ENCODE measurements at regions not wholly inside any gene's neighbourhood (a gene's known extent, or its start where the extent isn't known, plus 50 kb on each side); places are given as distances from the start of the nearest gene placed in this dataset.

- no peak for DNase-seq (ENCODE audit: low spot score)
Measured at GRCh38 chr13:106795847-106796246, 227.9 kb upstream of the ARGLU1 start.

GRCh38 chr13:106794117-106794516 lies 226.2 kb upstream of the ARGLU1 start:
- no peak for DNase-seq (ENCODE audit: low spot score)

GRCh38 chr13:106789911-106790310 lies 222.0 kb upstream of the ARGLU1 start:
- no peak for DNase-seq (ENCODE audit: low spot score)

GRCh38 chr13:106786006-106786563 lies 218.1 kb upstream of the ARGLU1 start:
- no peak for DNase-seq (ENCODE audit: low spot score)

- no peak for DNase-seq (ENCODE audit: low spot score)
Measured at GRCh38 chr13:106774621-106775020, 206.7 kb upstream of the ARGLU1 start.

- DNase-seq (ENCODE audit: low spot score) = no peak
Measured at GRCh38 chr13:106772006-106772601, 204.2 kb upstream of the ARGLU1 start.

- no peak for DNase-seq (ENCODE audit: low spot score)
Measured at GRCh38 chr13:106768991-106769390, 201.1 kb upstream of the ARGLU1 start.

- DNase-seq (ENCODE audit: low spot score) = no peak
Measured at GRCh38 chr13:106762708-106763107, 194.8 kb upstream of the ARGLU1 start.

- DNase-seq (ENCODE audit: low spot score) = no peak
Measured at GRCh38 chr13:106756446-106756845, 188.5 kb upstream of the ARGLU1 start.

GRCh38 chr13:106755542-106755941 lies 187.6 kb upstream of the ARGLU1 start:
- no peak for DNase-seq (ENCODE audit: low spot score)

GRCh38 chr13:106753251-106753650 lies 185.3 kb upstream of the ARGLU1 start:
- no peak for DNase-seq (ENCODE audit: low spot score)

GRCh38 chr13:106752584-106753170 lies 184.7 kb upstream of the ARGLU1 start:
- DNase-seq (ENCODE audit: low spot score) = no peak

- DNase-seq (ENCODE audit: low spot score) = no peak
Measured at GRCh38 chr13:106748785-106749184, 180.8 kb upstream of the ARGLU1 start.

GRCh38 chr13:106744516-106744915 lies 176.6 kb upstream of the ARGLU1 start:
- DNase-seq (ENCODE audit: low spot score) = no peak

GRCh38 chr13:106738186-106738678 lies 170.3 kb upstream of the ARGLU1 start:
- no peak for DNase-seq (ENCODE audit: low spot score)

- DNase-seq (ENCODE audit: low spot score) = no peak
Measured at GRCh38 chr13:106736941-106737340, 169.0 kb upstream of the ARGLU1 start.

- no peak for DNase-seq (ENCODE audit: low spot score)
Measured at GRCh38 chr13:106734198-106734597, 166.3 kb upstream of the ARGLU1 start.

- no peak for DNase-seq (ENCODE audit: low spot score)
Measured at GRCh38 chr13:106723036-106723435, 155.1 kb upstream of the ARGLU1 start.

- DNase-seq (ENCODE audit: low spot score) = no peak
Measured at GRCh38 chr13:106722620-106723019, 154.7 kb upstream of the ARGLU1 start.

- no peak for DNase-seq (ENCODE audit: low spot score)
Measured at GRCh38 chr13:106721599-106721998, 153.7 kb upstream of the ARGLU1 start.

GRCh38 chr13:106714271-106714982 lies 146.5 kb upstream of the ARGLU1 start:
- no peak for DNase-seq (ENCODE audit: low spot score)

GRCh38 chr13:106712381-106712780 lies 144.4 kb upstream of the ARGLU1 start:
- no peak for DNase-seq (ENCODE audit: low spot score)

- no peak for DNase-seq (ENCODE audit: low spot score)
Measured at GRCh38 chr13:106710266-106710665, 142.3 kb upstream of the ARGLU1 start.
